ENCODE measurements at regions not wholly inside any gene's neighbourhood (a gene's known extent, or its start where the extent isn't known, plus 50 kb on each side); places are given as distances from the start of the nearest gene placed in this dataset.

GRCh38 chr2:133975135-133975534 lies 278.7 kb upstream of the MGAT5 start:
- Histone ChIP-seq H3K18ac (ENCODE audit: low read depth, low read length) (peak overlapping the region; percentile 61), H2BK5ac (ENCODE audit: low read depth, low read length, poor library complexity, severe bottlenecking) (peak overlapping the region; percentile 63), H4K91ac (ENCODE audit: insufficient read depth, low read depth, low read length) (0 out of 2 replicates have a peak overlapping the region, but pooled peaks have one; percentile 52), H3K4me3 (ENCODE audit: insufficient read depth, low read depth, low read length) (no peak overlapping the region), H3K4me2 (ENCODE audit: low read depth, low read length) (no peak overlapping the region), H2BK15ac (ENCODE audit: low read depth, low read length) (peak overlapping the region; percentile 27; the same call in 2 of the 3 replicates), H3K9me3 (ENCODE audit: control insufficient read depth, insufficient read depth, low read length) (no peaks in the 10 kb centered on the region), H3K36me3 (ENCODE audit: control insufficient read depth, insufficient read depth, low read length) (no peaks in the 10 kb centered on the region), H3K14ac (replicated peaks; ENCODE audit: low read depth, low read length) (peak overlapping the region; percentile 73), H3K9me1 (ENCODE audit: insufficient read depth, low read length) (peaks cover 21% of the 10 kb centered on the region), H3K27me3 (ENCODE audit: control insufficient read depth, insufficient read depth, low read length) (no peaks in the 10 kb centered on the region), H3K4ac (ENCODE audit: low read depth, low read length) (peak overlapping the region; percentile 74), H2AFZ (replicated peaks; ENCODE audit: low read length, poor library complexity) (peak overlapping the region; percentile 44), H3K9ac (ENCODE audit: low read depth, low read length) (no peak overlapping the region), H4K20me1 (ENCODE audit: insufficient read depth, low read length) (no peaks in the 10 kb centered on the region), H2BK20ac (ENCODE audit: low read depth, low read length) (peak overlapping the region; percentile 61), H4K5ac (ENCODE audit: low read depth, low read length) (peak overlapping the region; percentile 49; the same call in 1 of the 2 replicates), H3K27ac (ENCODE audit: insufficient read depth, low read length) (no peak overlapping the region; the same call in 1 of the 2 replicates), H3K23ac (ENCODE audit: low read depth, low read length) (peak overlapping the region; percentile 31; the same call in 1 of the 2 replicates), H2AK9ac (replicated peaks; ENCODE audit: low read depth, low read length, poor library complexity) (peak overlapping the region; percentile 25), H3K79me1 (ENCODE audit: low read depth in 1 of 2, low read length in 2 of 2) (0 out of 4 replicates have a peak, but pooled peaks cover 0 to 4% of the 10 kb centered on the region in 2 experiments), H2BK120ac (ENCODE audit: low read depth, low read length) (peak overlapping the region; percentile 77), H3K56ac (ENCODE audit: extremely low read depth, insufficient read depth, low read length) (no peak overlapping the region), H4K8ac (ENCODE audit: low read depth in 2 of 2, low read length in 2 of 2) (peak overlapping the region in 1 of 2 experiments; percentile 46; a peak in 1 of 4 replicates), H2AK5ac (ENCODE audit: low read depth, low read length) (peak overlapping the region; percentile 38; the same call in 1 of the 2 replicates), H3K4me1 (ENCODE audit: control insufficient read depth, insufficient read depth, low read length) (peaks cover 32% of the 10 kb centered on the region)
- no CpG with 5 or more reads among the region's 1 CpG for WGBS, 2 experiments (ENCODE audit: extremely low coverage in 2 of 2, insufficient read length in 1 of 2)
- no TSS peak for BruUV-seq (replicated peaks)
- in situ Hi-C loops (cut with MboI; ENCODE audit: low sequenced_read_pairs) (no loop called here), dilution Hi-C loops (cut with HindIII; ENCODE audit: low sequenced_read_pairs, unreplicated experiment) (no loop called here), intact Hi-C loops (cut with micrococcal nuclease) (no loop called here)
- no peak; the same call in 1 of the 2 replicates for ATAC-seq (ENCODE audit: low read depth)
- no peak for TF ChIP-seq CHD1 (IDR thresholded peaks at IDR 0.05; ENCODE audit: low read depth, low read length)
- no peak for TF ChIP-seq MXI1 (IDR thresholded peaks at IDR 0.05; ENCODE audit: borderline replicate concordance, low read depth, low read length)
- no peak for TF ChIP-seq RCOR1 (IDR thresholded peaks at IDR 0.05; ENCODE audit: insufficient replicate concordance, low read length)
- TF ChIP-seq CEBPB (IDR thresholded peaks at IDR 0.05; ENCODE audit: low read depth, low read length) = no peak
- TF ChIP-seq, protein P1, sequence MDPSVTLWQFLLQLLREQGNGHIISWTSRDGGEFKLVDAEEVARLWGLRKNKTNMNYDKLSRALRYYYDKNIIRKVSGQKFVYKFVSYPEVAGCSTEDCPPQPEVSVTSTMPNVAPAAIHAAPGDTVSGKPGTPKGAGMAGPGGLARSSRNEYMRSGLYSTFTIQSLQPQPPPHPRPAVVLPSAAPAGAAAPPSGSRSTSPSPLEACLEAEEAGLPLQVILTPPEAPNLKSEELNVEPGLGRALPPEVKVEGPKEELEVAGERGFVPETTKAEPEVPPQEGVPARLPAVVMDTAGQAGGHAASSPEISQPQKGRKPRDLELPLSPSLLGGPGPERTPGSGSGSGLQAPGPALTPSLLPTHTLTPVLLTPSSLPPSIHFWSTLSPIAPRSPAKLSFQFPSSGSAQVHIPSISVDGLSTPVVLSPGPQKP (IDR thresholded peaks at IDR 0.05; ENCODE audit: borderline replicate concordance, low read depth, low read length) = no peak
- no peak for TF ChIP-seq NFE2L2 (IDR thresholded peaks at IDR 0.05; ENCODE audit: low read depth, low read length)
- no peak for TF ChIP-seq CTCF (conservative IDR thresholded peaks at IDR 0.05; ENCODE audit: low read depth, low read length)
- TF ChIP-seq POLR2A (IDR thresholded peaks at IDR 0.05; ENCODE audit: low read depth, low read length) = no peak
- no peak for TF ChIP-seq MAZ (IDR thresholded peaks at IDR 0.05; ENCODE audit: borderline replicate concordance, low read depth, low read length)
- TF ChIP-seq FOS (IDR thresholded peaks at IDR 0.05; ENCODE audit: low read depth, low read length) = no peak
- no peak for DNase-seq
- CTCF ChIA-PET = no interaction called here
- POLR2A ChIA-PET (ENCODE audit: unreplicated experiment) = no interaction called here
